ENCODE measurements at regions not wholly inside any gene's neighbourhood (a gene's known extent, or its start where the extent isn't known, plus 50 kb on each side); places are given as distances from the start of the nearest gene placed in this dataset.

DNA sequence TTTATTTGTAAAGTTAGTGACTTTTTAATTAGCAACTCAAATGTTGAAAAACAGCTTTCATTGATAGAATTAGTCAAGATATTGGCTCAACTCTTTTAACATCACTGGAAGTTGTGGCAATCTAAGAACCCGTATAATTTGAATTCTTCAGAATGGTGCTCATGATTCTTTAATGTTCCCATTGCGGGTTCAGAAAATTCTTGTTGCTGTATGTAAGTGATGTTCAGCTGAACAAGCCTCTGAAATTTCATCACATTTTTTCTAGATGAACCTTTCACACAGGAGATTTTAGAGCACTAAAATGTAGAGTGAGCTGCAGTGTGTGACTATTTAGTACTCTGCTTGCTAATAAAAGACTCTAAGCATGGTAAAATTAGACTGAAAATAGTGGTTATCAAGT lies 1317.7 kb downstream of the FSTL5 start:
- TF ChIP-seq, protein P1, sequence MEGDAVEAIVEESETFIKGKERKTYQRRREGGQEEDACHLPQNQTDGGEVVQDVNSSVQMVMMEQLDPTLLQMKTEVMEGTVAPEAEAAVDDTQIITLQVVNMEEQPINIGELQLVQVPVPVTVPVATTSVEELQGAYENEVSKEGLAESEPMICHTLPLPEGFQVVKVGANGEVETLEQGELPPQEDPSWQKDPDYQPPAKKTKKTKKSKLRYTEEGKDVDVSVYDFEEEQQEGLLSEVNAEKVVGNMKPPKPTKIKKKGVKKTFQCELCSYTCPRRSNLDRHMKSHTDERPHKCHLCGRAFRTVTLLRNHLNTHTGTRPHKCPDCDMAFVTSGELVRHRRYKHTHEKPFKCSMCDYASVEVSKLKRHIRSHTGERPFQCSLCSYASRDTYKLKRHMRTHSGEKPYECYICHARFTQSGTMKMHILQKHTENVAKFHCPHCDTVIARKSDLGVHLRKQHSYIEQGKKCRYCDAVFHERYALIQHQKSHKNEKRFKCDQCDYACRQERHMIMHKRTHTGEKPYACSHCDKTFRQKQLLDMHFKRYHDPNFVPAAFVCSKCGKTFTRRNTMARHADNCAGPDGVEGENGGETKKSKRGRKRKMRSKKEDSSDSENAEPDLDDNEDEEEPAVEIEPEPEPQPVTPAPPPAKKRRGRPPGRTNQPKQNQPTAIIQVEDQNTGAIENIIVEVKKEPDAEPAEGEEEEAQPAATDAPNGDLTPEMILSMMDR (conservative IDR thresholded peaks at IDR 0.05; ENCODE audit: low read depth, low read length) = no peak
- TF ChIP-seq EZH2 (IDR thresholded peaks at IDR 0.05; ENCODE audit: borderline replicate concordance, low read depth, low read length, poor library complexity, severe bottlenecking) = no peak

All from A673 (cell line).